Hepatocyte (in vitro differentiated cells): ENCODE measurements at regions not wholly inside any gene's neighbourhood (a gene's known extent, or its start where the extent isn't known, plus 50 kb on each side); places are given as distances from the start of the nearest gene placed in this dataset.

Experiments
- EZH2 ChIP-seq: fragments of 200-600 bp; sonication (generic); IDR thresholded peaks from 2 replicates; pipeline ENCODE4 v1.6.1; 2016; ENCODE audit warnings: antibody characterized with exemption, mild to moderate bottlenecking, borderline replicate concordance
- TF ChIP-seq, protein P1 (sequence below): fragments of 200-600 bp; sonication (generic); IDR thresholded peaks from 2 replicates; pipeline ENCODE4 v1.5.1; 2016; ENCODE audit warnings: antibody characterized with exemption, mild to moderate bottlenecking; ENCODE audit not compliant: poor library complexity

- no peak for TF ChIP-seq EZH2
- TF ChIP-seq, protein P1, sequence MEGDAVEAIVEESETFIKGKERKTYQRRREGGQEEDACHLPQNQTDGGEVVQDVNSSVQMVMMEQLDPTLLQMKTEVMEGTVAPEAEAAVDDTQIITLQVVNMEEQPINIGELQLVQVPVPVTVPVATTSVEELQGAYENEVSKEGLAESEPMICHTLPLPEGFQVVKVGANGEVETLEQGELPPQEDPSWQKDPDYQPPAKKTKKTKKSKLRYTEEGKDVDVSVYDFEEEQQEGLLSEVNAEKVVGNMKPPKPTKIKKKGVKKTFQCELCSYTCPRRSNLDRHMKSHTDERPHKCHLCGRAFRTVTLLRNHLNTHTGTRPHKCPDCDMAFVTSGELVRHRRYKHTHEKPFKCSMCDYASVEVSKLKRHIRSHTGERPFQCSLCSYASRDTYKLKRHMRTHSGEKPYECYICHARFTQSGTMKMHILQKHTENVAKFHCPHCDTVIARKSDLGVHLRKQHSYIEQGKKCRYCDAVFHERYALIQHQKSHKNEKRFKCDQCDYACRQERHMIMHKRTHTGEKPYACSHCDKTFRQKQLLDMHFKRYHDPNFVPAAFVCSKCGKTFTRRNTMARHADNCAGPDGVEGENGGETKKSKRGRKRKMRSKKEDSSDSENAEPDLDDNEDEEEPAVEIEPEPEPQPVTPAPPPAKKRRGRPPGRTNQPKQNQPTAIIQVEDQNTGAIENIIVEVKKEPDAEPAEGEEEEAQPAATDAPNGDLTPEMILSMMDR = no peak
Measured at GRCh38 chr19:28235606-28236125, 977.3 kb downstream of the UQCRFS1 start.
